K562 (cell line): ENCODE measurements at regions not wholly inside any gene's neighbourhood (a gene's known extent, or its start where the extent isn't known, plus 50 kb on each side); places are given as distances from the start of the nearest gene placed in this dataset.

Experiments used
- ATAC-seq: fragments of 200-7000 bp; cut with Tn5 transposase; 3 replicates; pipeline ENCODE4 v1.9.1; 2020; ENCODE audit warnings: moderate library complexity
- BruUV-seq: library from RNA; stranded (reverse); fragments of 400-500 nt; replicated peaks from 2 replicates; lab custom pipeline; 2021; lab: Mats Ljungman, UMichigan
- CTCF ChIA-PET: fragments of 300-600 bp; formaldehyde crosslinking; extraction: SDS; loops from one replicate; lab custom pipeline; 2021; ENCODE audit warnings: low intra/inter-chr PET ratio; lab: Yijun Ruan, JAX
- POLR2A ChIA-PET: fragments of 300-600, 350-650 bp; sonication (Branson Sonifier 250); formaldehyde crosslinking; extraction: SDS; loops from one replicate; lab custom pipeline; 2021; ENCODE audit warnings: antibody characterized with exemption, inconsistent platforms; lab: Yijun Ruan, JAX
- DNase-seq, 4 experiments: peaks; one replicate each; pipeline versions ENCODE4 v3.0.0 to v3.0.0-alpha.2; 2011 to 2018; ENCODE audit warnings: low spot score in 3 of 4, mixed read lengths in 3 of 4; ENCODE audit errors: extremely low read depth in 1 of 4
- FAIRE-seq: peaks from 2 replicates; lab custom pipeline; 2011; peaks lifted over from hg19 to GRCh38; lab: Jason Lieb, UNC
- H2AFZ ChIP-seq: 2 replicates; pipeline ENCODE4 v1.6.0; 2011; ENCODE audit warnings: low read depth, low read length, control low read depth, inconsistent platforms
- H3K27ac ChIP-seq: fragments of 200-600 bp; 3 replicates; pipeline ENCODE4 v1.8.0; 2011; ENCODE audit warnings: low read depth, mild to moderate bottlenecking, control low read depth, inconsistent platforms, low read length, moderate library complexity, mixed read lengths; ENCODE audit errors: extremely low read depth
- H3K27me3 ChIP-seq, 2 experiments: fragments of 300-600 bp in 1 of 2; 2 replicates in 1 of 2; 3 replicates in 1 of 2; pipeline versions ENCODE4 v1.6.0 to v1.8.0; 2011; ENCODE audit warnings: inconsistent platforms in 2 of 2, low read length in 2 of 2, mild to moderate bottlenecking in 1 of 2, mixed read lengths in 1 of 2, moderate library complexity in 1 of 2; ENCODE audit not compliant: control insufficient read depth in 2 of 2, insufficient read depth in 2 of 2
- H3K36me3 ChIP-seq: fragments of 300-600 bp; 3 replicates; pipeline ENCODE4 v1.8.0; 2011; ENCODE audit warnings: mild to moderate bottlenecking, low read length, inconsistent platforms; ENCODE audit not compliant: control insufficient read depth, insufficient read depth
- H3K4me1 ChIP-seq, 2 experiments: fragments of 200-600 bp in 1 of 2; replicated peaks in 1 of 2; 2 replicates in 1 of 2; 3 replicates in 1 of 2; pipeline versions ENCODE4 v1.5.1 to v1.8.0; 2011; ENCODE audit warnings: inconsistent platforms in 2 of 2, low read length in 2 of 2, mild to moderate bottlenecking in 1 of 2, mixed read lengths in 1 of 2, moderate library complexity in 1 of 2; ENCODE audit not compliant: control insufficient read depth in 2 of 2, insufficient read depth in 2 of 2
- H3K4me2 ChIP-seq: 2 replicates; pipeline ENCODE4 v1.6.1; 2011; ENCODE audit warnings: low read length, control low read depth, inconsistent platforms, mixed read lengths; ENCODE audit not compliant: insufficient read depth
- H3K4me3 ChIP-seq: fragments of 200-600 bp; sonication (generic), shearing (Covaris generic); 2 replicates; pipeline ENCODE4 v1.5.1; 2016; ENCODE audit warnings: control low read depth, inconsistent platforms
- H3K79me2 ChIP-seq: fragments of 200-600 bp; 3 replicates; pipeline ENCODE4 v1.8.0; 2011; ENCODE audit warnings: low read length, inconsistent platforms; ENCODE audit not compliant: control insufficient read depth, insufficient read depth
- H3K9ac ChIP-seq, 2 experiments: 2 replicates each; pipeline versions ENCODE4 v1.6.0 to v1.6.1; 2011; ENCODE audit warnings: low read depth in 2 of 2, low read length in 2 of 2, control low read depth in 1 of 2, inconsistent platforms in 1 of 2, mild to moderate bottlenecking in 1 of 2, mixed read lengths in 1 of 2; ENCODE audit not compliant: insufficient read depth in 1 of 2
- H3K9me1 ChIP-seq: one replicate; pipeline ENCODE4 v1.6.0; 2011; ENCODE audit warnings: inconsistent platforms, mild to moderate bottlenecking, low read length, moderate library complexity; ENCODE audit not compliant: control insufficient read depth, insufficient read depth
- H3K9me3 ChIP-seq: replicated peaks from 2 replicates; pipeline ENCODE4 v1.5.1; 2011; ENCODE audit warnings: low read depth, low read length, inconsistent platforms; ENCODE audit not compliant: control insufficient read depth, insufficient read depth
- H4K20me1 ChIP-seq: replicated peaks from 2 replicates; pipeline ENCODE4 v1.6.1; 2011; ENCODE audit warnings: low read length, inconsistent platforms, mixed read lengths; ENCODE audit not compliant: control insufficient read depth, insufficient read depth
- GTF2F1 ChIP-seq: IDR thresholded peaks from 2 replicates; pipeline ENCODE4 v1.6.1; 2011; ENCODE audit warnings: low read depth, low read length, improper control_type of control experiment
- ID3 ChIP-seq, 2 experiments: fragments of 250-450 bp in 1 of 2; fragments of 450-650 bp in 1 of 2; sonication (Bioruptor Pico) in 1 of 2; IDR thresholded peaks; 2 replicates each; pipeline versions ENCODE4 v1.6.1 to v1.8.0; 2016 to 2021; ENCODE audit warnings: mild to moderate bottlenecking in 2 of 2, moderate library complexity in 2 of 2, missing compliant biosample characterization in 1 of 2, missing genetic modification characterization in 1 of 2
- IRF9 ChIP-seq: fragments of 450-650 bp; IDR thresholded peaks from 2 replicates; pipeline ENCODE4 v1.6.1; 2016; ENCODE audit warnings: missing biosample characterization, missing genetic modification characterization
- MTA1 ChIP-seq: fragments of 450-650 bp; IDR thresholded peaks from 2 replicates; pipeline ENCODE4 v1.6.1; 2017; ENCODE audit warnings: borderline replicate concordance
- PML ChIP-seq: IDR thresholded peaks from 2 replicates; pipeline ENCODE4 v1.6.1; 2012; ENCODE audit warnings: low read length, inconsistent platforms
- SIRT6 ChIP-seq: IDR thresholded peaks from one replicate; pipeline ENCODE4 v1.6.1; 2012; ENCODE audit warnings: low read depth, mild to moderate bottlenecking, control low read depth, inconsistent platforms, low read length, moderate library complexity
- WGBS: fragments of 100-300 bp; shearing (Covaris generic); methylation state at CpG from one replicate; pipeline ENCODE4 v1.1.6; 2016; ENCODE audit warnings: low coverage, mixed read lengths; ENCODE audit not compliant: insufficient coverage; ENCODE audit errors: missing lambda C conversion rate; 5-methylcytosine and 5-hydroxymethylcytosine counted together
- in situ Hi-C: fragments of 300-500 bp; cut with MboI; formaldehyde crosslinking; loops from 4 replicates; pipeline ENCODE4 v1.15.0; 2018; ENCODE audit warnings: inconsistent platforms, mixed read lengths
- intact Hi-C: fragments of 100-400 bp; cut with micrococcal nuclease; formaldehyde crosslinking; loops from 2 replicates; pipeline ENCODE4 v1.14.2; 2022

- Histone ChIP-seq H3K36me3 (no peaks in the 10 kb centered on the region), H3K4me2 (no peak overlapping the region), H3K9me1 (no peaks in the 10 kb centered on the region), H4K20me1 (no peaks in the 10 kb centered on the region), H3K27me3 (no peaks in the 10 kb centered on the region), H3K79me2 (no peaks in the 10 kb centered on the region), H3K4me1 (no peaks in the 10 kb centered on the region), H3K4me3 (no peak overlapping the region), H2AFZ (no peak overlapping the region), H3K27ac (no peak overlapping the region), H3K9me3 (no peaks in the 10 kb centered on the region), H3K9ac (no peak overlapping the region)
- intact Hi-C loops (no loop called here), in situ Hi-C loops (no loop called here)
- CTCF ChIA-PET: no interaction called here
- no TSS peak for BruUV-seq
- 3% methylated on average over 3 of the region's 3 CpGs for whole genome bisulfite sequencing
- no peak for ATAC-seq
- POLR2A ChIA-PET: no interaction called here
- no peak for FAIRE-seq
- no peak for DNase-seq
- TF ChIP-seq MTA1 (no peak), SIRT6 (no peak), ID3 (CRISPR knock-in tag; IDR thresholded peaks at IDR 0.05) (no peak), ID3 (tag; IDR thresholded peaks at IDR 0.05) (no peak), IRF9 (tag) (no peak), GTF2F1 (no peak), PML (no peak)
These were observed 368.4 kb upstream of the MAP3K7 start for GRCh38 chr6:90955246-90955645.
